Dendritic cell treated with granulocyte-macrophage colony-stimulating factor and Interleukin-4, amounts not matched to agents 40 ng/mL and 50 ng/mL, for 4 days (primary cell): ENCODE measurements at regions not wholly inside any gene's neighbourhood (a gene's known extent, or its start where the extent isn't known, plus 50 kb on each side); places are given as distances from the start of the nearest gene placed in this dataset.
"Not testable (repeated sequence)": the region's sequence is repeated elsewhere in the genome, so short reads cannot be mapped to it uniquely, and the experiment has no call there.

Source experiments
- H3K27ac Mint-ChIP-seq: one replicate; pipeline ENCODE4 v1.8.0; 2022; ENCODE audit warnings: mild to moderate bottlenecking, mixed read lengths
- H3K27me3 Mint-ChIP-seq: one replicate; pipeline ENCODE4 v1.8.0; 2022; ENCODE audit warnings: mild to moderate bottlenecking, mixed read lengths
- H3K36me3 Mint-ChIP-seq: one replicate; pipeline ENCODE4 v1.8.0; 2022; ENCODE audit warnings: low read depth, mixed read lengths
- H3K4me1 Mint-ChIP-seq: one replicate; pipeline ENCODE4 v1.8.0; 2022; ENCODE audit warnings: low read depth, mixed read lengths
- H3K4me3 Mint-ChIP-seq: one replicate; pipeline ENCODE4 v1.8.0; 2022; ENCODE audit warnings: mild to moderate bottlenecking, moderate library complexity, mixed read lengths
- H3K9me3 Mint-ChIP-seq: one replicate; pipeline ENCODE4 v1.8.0; 2022; ENCODE audit warnings: mixed read lengths
- intact Hi-C: fragments of 100-400 bp; cut with micrococcal nuclease; formaldehyde crosslinking; loops from one replicate; pipeline ENCODE4 v1.15.0; 2022

GRCh38 chr18:12179029-12179428 lies 75.1 kb upstream of the CIDEA start:
- H3K27me3 Mint-ChIP-seq, H3K9me3 Mint-ChIP-seq, H3K4me3 Mint-ChIP-seq, H3K36me3 Mint-ChIP-seq, H3K27ac Mint-ChIP-seq, H3K4me1 Mint-ChIP-seq, intact Hi-C loops: not testable (repeated sequence)

- intact Hi-C loops, H3K9me3 Mint-ChIP-seq, H3K4me3 Mint-ChIP-seq, H3K4me1 Mint-ChIP-seq, H3K36me3 Mint-ChIP-seq, H3K27ac Mint-ChIP-seq, H3K27me3 Mint-ChIP-seq: not testable (repeated sequence)
These were observed 74.2 kb upstream of the CIDEA start for GRCh38 chr18:12179697-12180577.

GRCh38 chr18:12198797-12199196 lies 55.4 kb upstream of the CIDEA start:
- H3K27ac Mint-ChIP-seq, H3K36me3 Mint-ChIP-seq, intact Hi-C loops, H3K27me3 Mint-ChIP-seq, H3K4me3 Mint-ChIP-seq, H3K4me1 Mint-ChIP-seq, H3K9me3 Mint-ChIP-seq: not testable (repeated sequence)

- H3K27me3 Mint-ChIP-seq, intact Hi-C loops, H3K4me1 Mint-ChIP-seq, H3K9me3 Mint-ChIP-seq, H3K36me3 Mint-ChIP-seq, H3K4me3 Mint-ChIP-seq: not testable (repeated sequence)
- peak overlapping the region; percentile 5 for H3K27ac Mint-ChIP-seq
These were observed 54.0 kb upstream of the CIDEA start for GRCh38 chr18:12200186-12200585.
